D341Med (cell line): ENCODE measurements at regions not wholly inside any gene's neighbourhood (a gene's known extent, or its start where the extent isn't known, plus 50 kb on each side); places are given as distances from the start of the nearest gene placed in this dataset.
"Not testable (repeated sequence)": the region's sequence is repeated elsewhere in the genome, so short reads cannot be mapped to it uniquely, and the experiment has no call there.

Experiments used
- DNase-seq: peaks from one replicate; pipeline ENCODE4 v3.0.0; 2012; ENCODE audit warnings: low spot score

GRCh38 chr6:69623357-69623756, 173.5 kb downstream of the LMBRD1 start:
- no peak for DNase-seq

GRCh38 chr6:69622924-69623323, 173.9 kb downstream of the LMBRD1 start:
- DNase-seq = no peak

- peak; percentile 44 for DNase-seq
These were observed 174.6 kb downstream of the LMBRD1 start for GRCh38 chr6:69622230-69622629.

GRCh38 chr6:69617163-69617562, 179.6 kb downstream of the LMBRD1 start:
- DNase-seq = no peak

GRCh38 chr6:69609836-69610472, 186.9 kb downstream of the LMBRD1 start:
- DNase-seq = no peak

GRCh38 chr6:69601132-69601531, 195.7 kb downstream of the LMBRD1 start:
- no peak for DNase-seq

GRCh38 chr6:69594405-69594804, 202.4 kb downstream of the LMBRD1 start:
- no peak for DNase-seq

GRCh38 chr6:69593706-69594105, 203.1 kb downstream of the LMBRD1 start:
- no peak for DNase-seq

- no peak for DNase-seq
These were observed 207.2 kb downstream of the LMBRD1 start for GRCh38 chr6:69589626-69590025.

- no peak for DNase-seq
These were observed 211.7 kb downstream of the LMBRD1 start for GRCh38 chr6:69584913-69585729.

GRCh38 chr6:69584536-69584912, 212.3 kb downstream of the LMBRD1 start:
- DNase-seq = no peak

- no peak for DNase-seq
These were observed 215.2 kb downstream of the LMBRD1 start for GRCh38 chr6:69581581-69581980.

- no peak for DNase-seq
These were observed 216.1 kb downstream of the LMBRD1 start for GRCh38 chr6:69580706-69581105.

GRCh38 chr6:69578361-69578890, 218.4 kb downstream of the LMBRD1 start:
- DNase-seq = no peak

GRCh38 chr6:69571234-69571633, 225.6 kb downstream of the LMBRD1 start:
- no peak for DNase-seq

- no peak for DNase-seq
These were observed 226.7 kb downstream of the LMBRD1 start for GRCh38 chr6:69570106-69570505.

- not testable (repeated sequence) for DNase-seq
These were observed 236.2 kb downstream of the LMBRD1 start for GRCh38 chr6:69560597-69560996.

- DNase-seq = no peak
These were observed 241.6 kb downstream of the LMBRD1 start for GRCh38 chr6:69555088-69555638.

GRCh38 chr6:69542494-69542893, 254.3 kb downstream of the LMBRD1 start:
- no peak for DNase-seq

- DNase-seq = no peak
These were observed 268.8 kb downstream of the LMBRD1 start for GRCh38 chr6:69527921-69528476.

- not testable (repeated sequence) for DNase-seq
These were observed 281.3 kb downstream of the LMBRD1 start for GRCh38 chr6:69515480-69515879.

- no peak for DNase-seq
These were observed 302.2 kb downstream of the LMBRD1 start for GRCh38 chr6:69494595-69494994.

GRCh38 chr6:69489970-69490369, 306.8 kb downstream of the LMBRD1 start:
- no peak for DNase-seq
